LNCAP (cell line): ENCODE measurements at regions not wholly inside any gene's neighbourhood (a gene's known extent, or its start where the extent isn't known, plus 50 kb on each side); places are given as distances from the start of the nearest gene placed in this dataset.

Experiments
- CTCF ChIP-seq: fragments of 450-650 bp; IDR thresholded peaks from 2 replicates; pipeline ENCODE4 v1.5.1; 2017; ENCODE audit warnings: mild to moderate bottlenecking

GRCh38 chr14:97033556-97034081, 236.4 kb downstream of the VRK1 start:
- TF ChIP-seq CTCF: no peak

DNA sequence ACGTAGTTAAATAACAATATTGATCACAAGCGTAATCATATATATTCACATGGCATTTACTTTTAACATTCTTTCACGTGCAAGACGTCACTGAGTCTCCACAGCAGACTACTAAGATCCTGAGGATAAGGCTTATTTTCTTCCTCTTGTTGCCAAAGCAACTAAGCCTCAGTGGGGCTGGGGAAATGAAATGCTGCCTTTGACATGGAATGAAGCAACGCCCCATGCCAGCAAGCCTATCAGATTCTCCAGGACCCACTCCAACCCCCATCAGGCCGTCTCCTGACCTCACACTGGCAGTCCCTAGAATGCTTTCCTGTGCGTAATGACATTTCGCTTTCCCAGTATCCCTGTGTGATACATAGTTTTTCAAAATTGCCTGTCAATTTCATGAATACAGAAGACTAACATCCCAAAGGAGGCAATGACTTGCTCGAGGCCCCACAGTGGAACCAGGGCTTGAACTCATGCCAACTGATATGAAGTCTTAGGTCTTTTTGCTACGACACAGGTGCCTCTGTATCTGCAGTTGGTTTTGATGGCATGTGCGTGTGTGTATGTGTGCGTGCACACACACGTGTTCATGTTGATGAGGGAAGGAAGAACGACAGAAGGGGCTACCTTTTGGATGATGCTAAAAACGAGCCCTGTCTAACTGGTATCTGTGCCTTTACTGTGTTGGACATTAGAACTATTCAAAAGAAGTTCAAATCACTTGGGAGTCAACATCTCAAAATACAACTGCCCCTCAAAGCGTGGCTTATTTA, 239.1 kb downstream of the VRK1 start:
- no peak for TF ChIP-seq CTCF

DNA sequence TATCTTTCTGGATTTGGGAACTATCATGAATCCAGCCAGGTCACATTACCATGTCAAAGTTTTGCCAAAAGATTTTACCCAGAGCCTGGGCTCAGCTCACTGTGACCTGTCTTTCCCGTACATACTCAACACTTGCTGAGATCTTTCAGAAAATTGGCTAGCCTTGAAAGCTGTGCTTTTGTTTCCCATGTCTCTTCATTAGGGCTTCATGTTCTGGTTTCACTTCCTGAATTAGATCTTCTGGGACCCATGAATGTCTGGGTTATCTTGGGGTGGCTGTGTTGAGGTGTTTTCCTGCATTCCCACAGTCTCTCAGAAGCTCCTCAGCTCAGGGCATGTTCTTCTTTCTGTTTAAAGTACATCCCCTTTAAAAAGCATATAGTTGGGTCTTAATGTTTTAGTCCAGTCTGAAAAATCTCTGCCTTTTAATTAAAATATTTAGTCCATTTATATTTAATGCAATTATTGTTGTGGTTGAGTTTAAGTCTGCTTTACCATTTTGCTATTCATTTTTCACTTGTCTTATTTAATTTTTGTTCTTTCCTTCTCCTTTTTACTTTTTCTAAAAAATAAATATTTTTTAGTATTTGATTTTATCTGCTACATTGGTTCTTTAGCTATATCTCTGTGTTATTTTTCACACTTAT, 242.7 kb downstream of the VRK1 start:
- no peak for TF ChIP-seq CTCF

GRCh38 chr14:97046967-97047366, 249.8 kb downstream of the VRK1 start:
- TF ChIP-seq CTCF: no peak

- no peak for TF ChIP-seq CTCF
Observed at GRCh38 chr14:97052001-97052400, 254.8 kb downstream of the VRK1 start.

DNA sequence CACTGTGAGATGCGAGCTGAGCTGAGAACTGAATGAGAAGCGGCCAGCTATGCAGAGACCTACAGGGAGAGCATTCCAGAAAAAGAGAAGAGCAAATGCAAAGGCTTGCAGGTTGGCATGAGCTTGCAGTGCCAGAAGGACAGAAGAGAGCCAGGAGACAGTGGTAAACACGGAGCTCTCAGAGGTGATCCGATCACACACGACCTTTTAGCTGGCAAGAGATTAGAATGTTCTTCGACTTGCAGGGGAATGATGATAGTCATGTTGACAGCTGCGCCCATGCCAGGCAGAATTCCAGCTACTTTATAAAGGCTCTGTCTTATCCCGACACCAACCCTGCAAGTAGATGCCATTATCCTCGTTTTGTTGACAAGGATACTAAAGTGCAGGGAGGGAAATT, 256.8 kb downstream of the VRK1 start:
- no peak for TF ChIP-seq CTCF

DNA sequence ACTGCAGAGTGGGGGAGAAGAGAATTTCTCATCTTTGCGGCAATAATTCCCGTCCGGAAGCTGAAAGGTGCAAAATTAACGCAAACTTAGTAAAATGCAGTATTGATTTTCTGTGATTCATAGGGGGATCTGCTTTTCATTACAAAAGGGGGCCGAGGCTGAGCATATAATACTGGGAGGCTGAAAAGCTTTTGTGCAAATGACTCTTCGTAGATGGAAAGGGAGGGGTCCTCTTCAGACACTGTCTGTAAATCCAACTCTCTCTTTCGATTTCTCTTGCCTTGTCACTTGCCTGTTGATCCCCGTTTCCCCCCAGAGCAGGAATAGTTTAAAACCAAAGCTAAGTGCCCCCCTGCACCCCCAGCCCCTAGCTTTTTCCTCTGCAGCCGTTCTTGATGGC, 258.2 kb downstream of the VRK1 start:
- no peak for TF ChIP-seq CTCF
